ENCODE measurements at regions not wholly inside any gene's neighbourhood (a gene's known extent, or its start where the extent isn't known, plus 50 kb on each side); places are given as distances from the start of the nearest gene placed in this dataset.

DNA sequence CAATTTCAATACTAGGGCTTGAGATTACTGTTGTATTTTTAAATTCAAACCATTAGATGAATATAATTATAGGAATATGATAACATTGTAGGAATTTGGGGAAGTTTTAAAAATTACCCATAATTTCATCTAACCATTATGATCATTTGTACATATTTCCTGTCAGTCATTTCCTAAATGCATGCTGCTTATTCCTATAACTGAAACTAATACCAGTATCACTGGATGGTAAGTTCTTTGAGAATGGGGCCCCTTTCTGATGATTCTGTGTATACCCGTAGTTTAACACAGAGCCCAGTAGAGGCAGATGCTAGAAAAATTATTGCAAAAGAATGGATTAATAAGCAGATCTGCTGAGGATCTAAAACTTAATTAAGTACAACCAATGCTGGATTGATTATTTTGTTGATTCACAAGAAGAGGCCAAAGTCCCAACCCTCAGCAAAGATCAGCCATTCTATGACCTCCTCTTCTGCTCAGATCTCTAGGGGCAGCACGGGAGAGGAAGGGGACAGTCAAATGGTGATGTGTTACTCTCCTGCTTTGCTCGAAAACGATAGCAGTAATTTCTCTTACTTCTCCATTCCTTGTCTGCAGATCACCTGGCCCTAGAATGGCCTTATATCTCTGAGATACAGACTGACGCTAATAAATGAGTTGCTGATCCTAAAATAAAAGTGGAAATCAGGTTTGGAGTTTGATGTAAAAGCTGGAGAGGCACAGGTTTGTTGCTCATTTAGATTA, 69.5 kb upstream of the PELI1 start:
- Histone ChIP-seq H3K27ac (ENCODE audit: low read depth, low read length) (peak overlapping the region; percentile 51), H3K9me3 (ENCODE audit: control insufficient read depth in 1 of 2, low read length in 2 of 2) (no peaks in the 10 kb centered on the region), H3K4me3 (ENCODE audit: low read length in 2 of 2) (peak overlapping the region; percentile 21 to 28), H3K36me3 (ENCODE audit: insufficient read depth, low read length) (no peaks in the 10 kb centered on the region), H3K4me1 (ENCODE audit: insufficient read depth, low read length) (peaks cover 43% of the 10 kb centered on the region), H3K27me3 (ENCODE audit: insufficient read depth, low read length) (no peaks in the 10 kb centered on the region)
- H3K9me3 Mint-ChIP-seq, result peaks cover 0 to 2% (median 0%) of the 10 kb centered on the region in 8 donors
- POLR2A ChIA-PET (ENCODE audit: partially characterized antibody), result interaction anchor here (1.3 to 4.0 kb wide), 7 partner anchors 10 to 114 kb away, joined by 4 to 36 read pairs (median 8); partner anchors contain the start of gene PELI1
- no peaks in the 10 kb centered on the region for H3K27me3 Mint-ChIP-seq
- H3K27ac Mint-ChIP-seq, result peak overlapping the region; percentile 87 to 94 (median 92)
- CTCF ChIA-PET (ENCODE audit: partially characterized antibody), result interaction anchor here (0.6 to 2.8 kb wide), 7 partner anchors 10 to 1508 kb away, joined by 3 to 15 read pairs (median 4); partner anchors contain the start of gene EHBP1
- H3K4me3 Mint-ChIP-seq, result peak overlapping the region; percentile 58 to 89 (median 76)
- intact Hi-C loops (cut with micrococcal nuclease), result loop anchor here (1.0 to 5.0 kb wide), 5 partner anchors 9 to 371 kb away; partner anchors contain the start of genes PELI1 and UGP2
- H3K36me3 Mint-ChIP-seq, result no peaks in the 10 kb centered on the region
- DNase-seq, result no peak
- peaks cover 32 to 54% (median 43%) of the 10 kb centered on the region in 4 donors for H3K4me1 Mint-ChIP-seq

DNA sequence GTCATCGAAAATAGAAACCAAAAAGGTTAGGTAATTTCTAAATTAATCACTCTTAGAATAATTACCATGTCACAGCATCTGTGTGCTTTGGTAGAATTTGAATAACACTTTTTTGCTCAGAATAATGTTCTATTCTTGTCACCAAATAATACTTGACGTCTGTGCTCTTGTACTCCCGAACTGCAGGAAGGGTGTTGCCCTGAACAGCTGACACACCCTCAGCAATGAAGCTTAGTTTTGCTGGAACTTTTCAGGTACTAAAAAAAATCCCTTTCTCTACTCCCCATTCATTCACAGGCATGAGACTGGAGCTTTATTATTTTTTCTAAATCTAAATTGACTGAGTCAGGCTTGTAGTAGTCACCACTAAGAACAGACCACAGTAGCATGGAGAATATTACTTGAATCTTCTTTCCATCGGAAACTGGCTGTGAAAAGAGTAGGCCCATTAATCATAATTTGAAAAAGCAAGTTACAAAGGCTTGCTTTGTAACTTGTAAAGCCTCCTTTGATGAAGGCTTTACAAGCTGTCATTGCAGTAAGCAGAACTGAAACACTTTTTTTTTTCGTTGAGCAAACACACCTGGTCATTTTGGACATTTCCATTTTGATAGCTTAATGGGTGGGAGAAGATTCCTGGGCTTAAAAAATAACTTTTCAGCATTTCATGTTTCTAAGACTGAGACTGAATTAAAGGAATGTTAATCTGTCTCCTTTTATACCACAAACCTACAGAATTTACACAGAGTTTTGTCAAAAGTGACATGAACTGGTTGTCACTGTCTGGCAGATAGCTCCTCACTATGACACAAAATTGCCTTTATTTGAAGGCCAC, 70.3 kb upstream of the PELI1 start:
- no peaks in the 10 kb centered on the region for H3K9me3 ChIP-seq (ENCODE audit: control insufficient read depth in 1 of 2, low read length in 2 of 2)
- intact Hi-C loops (cut with micrococcal nuclease), result loop anchor here (1.0 to 5.0 kb wide), 4 partner anchors 14 to 372 kb away; partner anchors contain the start of genes PELI1 and UGP2
- CTCF ChIA-PET (ENCODE audit: partially characterized antibody), result interaction anchor here (0.6 to 2.8 kb wide), 9 partner anchors 9 to 1509 kb away, joined by 3 to 15 read pairs (median 4); partner anchors contain the start of gene EHBP1
- no peaks in the 10 kb centered on the region for H3K36me3 ChIP-seq (ENCODE audit: insufficient read depth, low read length)
- Mint-ChIP-seq H3K27ac (peak overlapping the region; percentile 87 to 94 (median 92)), H3K4me1 (peaks cover 29 to 46% (median 42%) of the 10 kb centered on the region in 4 donors), H3K27me3 (no peaks in the 10 kb centered on the region), H3K4me3 (peak overlapping the region; percentile 58 to 89 (median 76)), H3K9me3 (peaks cover 0 to 2% (median 0%) of the 10 kb centered on the region in 8 donors), H3K36me3 (no peaks in the 10 kb centered on the region)
- H3K27me3 ChIP-seq (ENCODE audit: insufficient read depth, low read length), result no peaks in the 10 kb centered on the region
- peak overlapping the region in 1 of 2 donors; percentile 28 for H3K4me3 ChIP-seq (ENCODE audit: low read length in 2 of 2)
- H3K27ac ChIP-seq (ENCODE audit: low read depth, low read length), result peak overlapping the region; percentile 51
- DNase-seq, result peak; percentile 63 to 76 (median 73)
- POLR2A ChIA-PET (ENCODE audit: partially characterized antibody), result interaction anchor here (0.8 to 4.0 kb wide), 11 partner anchors 10 to 178 kb away, joined by 3 to 36 read pairs (median 4); partner anchors contain the start of gene PELI1
- peaks cover 43% of the 10 kb centered on the region for H3K4me1 ChIP-seq (ENCODE audit: insufficient read depth, low read length)

DNA sequence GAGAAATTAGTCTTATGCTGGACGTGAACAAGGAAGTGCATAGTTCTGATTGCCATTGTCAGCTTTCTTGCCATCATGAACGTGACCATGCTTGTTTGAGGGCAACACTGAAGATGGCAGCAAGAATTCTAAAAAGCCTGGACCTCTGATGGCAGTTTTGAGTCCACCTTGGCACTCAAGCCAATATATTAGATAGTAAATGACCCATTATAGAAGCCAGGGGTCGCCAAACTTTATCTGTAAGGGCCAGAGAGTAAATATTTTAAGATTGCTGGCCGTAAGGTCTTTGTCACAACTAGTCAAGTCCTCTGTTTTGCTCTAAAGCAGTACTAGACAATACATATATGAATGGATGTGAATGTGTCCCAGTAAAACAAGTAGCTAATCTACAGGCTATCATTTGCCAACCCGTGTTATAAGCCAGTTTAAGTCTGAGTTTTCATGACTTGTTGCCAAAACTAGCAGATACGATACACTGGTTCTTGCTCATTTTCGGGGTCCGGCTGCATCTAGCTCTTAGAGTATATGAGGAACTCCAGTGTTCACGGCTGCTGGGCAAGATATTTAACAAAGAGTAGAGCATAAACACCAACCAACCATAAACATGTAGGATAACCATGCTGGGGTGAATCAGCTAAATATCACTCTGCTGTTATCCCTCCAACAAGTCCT, 73.1 kb upstream of the PELI1 start:
- peaks cover 36% of the 10 kb centered on the region for H3K4me1 ChIP-seq (ENCODE audit: insufficient read depth, low read length)
- H3K4me3 Mint-ChIP-seq, result no peak overlapping the region
- no peaks in the 10 kb centered on the region for H3K27me3 Mint-ChIP-seq
- intact Hi-C loops (cut with micrococcal nuclease), result no loop called here
- H3K36me3 ChIP-seq (ENCODE audit: insufficient read depth, low read length), result no peaks in the 10 kb centered on the region
- H3K27ac ChIP-seq (ENCODE audit: low read depth, low read length), result no peak overlapping the region
- no peak for DNase-seq
- peak overlapping the region in 4 of 7 donors; percentile 4 to 57 (median 35) for H3K27ac Mint-ChIP-seq
- H3K4me1 Mint-ChIP-seq, result peaks cover 24 to 36% (median 34%) of the 10 kb centered on the region in 4 donors
- H3K27me3 ChIP-seq (ENCODE audit: insufficient read depth, low read length), result no peaks in the 10 kb centered on the region
- H3K9me3 Mint-ChIP-seq, result no peaks in the 10 kb centered on the region
- H3K4me3 ChIP-seq (ENCODE audit: low read length in 2 of 2), result no peak overlapping the region
- H3K36me3 Mint-ChIP-seq, result no peaks in the 10 kb centered on the region
- POLR2A ChIA-PET (ENCODE audit: partially characterized antibody), result interaction anchor here (1.3 to 4.0 kb wide), 2 partner anchors 13 to 17 kb away, joined by 3 to 36 read pairs; no protein-coding TSS in a partner anchor
- CTCF ChIA-PET (ENCODE audit: partially characterized antibody), result no interaction called here
- no peaks in the 10 kb centered on the region for H3K9me3 ChIP-seq (ENCODE audit: control insufficient read depth in 1 of 2, low read length in 2 of 2)

DNA sequence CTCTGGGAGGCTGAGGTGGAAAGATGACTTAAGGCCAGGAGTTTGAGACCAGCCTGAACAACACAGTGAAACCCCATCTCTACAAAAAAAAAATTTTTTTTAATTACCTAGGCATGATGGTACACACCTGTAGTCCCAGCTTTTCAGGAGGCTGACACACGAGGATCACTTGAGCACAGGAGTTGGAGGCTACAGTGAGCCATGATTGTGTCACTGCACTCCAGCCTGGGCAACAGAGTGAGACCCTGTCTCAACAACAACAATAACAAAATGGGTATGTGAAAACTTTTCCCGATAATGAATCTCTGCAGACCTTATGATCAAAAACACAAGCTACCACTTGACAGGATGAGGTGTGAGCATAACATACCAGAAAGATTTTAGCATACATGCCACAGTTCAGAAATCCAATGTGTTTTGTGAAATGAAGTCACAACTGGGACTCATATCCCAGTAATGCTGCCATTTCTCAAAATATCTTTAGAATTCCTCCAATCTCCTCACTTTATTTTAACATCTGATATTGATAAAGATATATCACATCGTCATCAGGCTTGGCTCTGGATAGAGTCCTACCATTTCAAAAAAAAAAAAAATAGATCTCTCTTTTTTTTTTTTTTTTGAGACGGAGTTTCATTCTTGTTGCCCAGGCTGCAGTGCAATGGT, 74.0 kb upstream of the PELI1 start:
- Mint-ChIP-seq H3K27me3 (no peaks in the 10 kb centered on the region), H3K9me3 (no peaks in the 10 kb centered on the region), H3K4me1 (peaks cover 24 to 35% (median 33%) of the 10 kb centered on the region in 4 donors), H3K27ac (peak overlapping the region in 2 of 7 donors; percentile 2 to 19), H3K36me3 (no peaks in the 10 kb centered on the region), H3K4me3 (no peak overlapping the region)
- POLR2A ChIA-PET (ENCODE audit: partially characterized antibody), result no interaction called here
- Histone ChIP-seq H3K9me3 (ENCODE audit: control insufficient read depth in 1 of 2, low read length in 2 of 2) (no peaks in the 10 kb centered on the region), H3K36me3 (ENCODE audit: insufficient read depth, low read length) (no peaks in the 10 kb centered on the region), H3K4me3 (ENCODE audit: low read length in 2 of 2) (no peak overlapping the region), H3K4me1 (ENCODE audit: insufficient read depth, low read length) (peaks cover 36% of the 10 kb centered on the region), H3K27ac (ENCODE audit: low read depth, low read length) (no peak overlapping the region), H3K27me3 (ENCODE audit: insufficient read depth, low read length) (no peaks in the 10 kb centered on the region)
- no peak for DNase-seq
- intact Hi-C loops (cut with micrococcal nuclease), result no loop called here
- CTCF ChIA-PET (ENCODE audit: partially characterized antibody), result no interaction called here

DNA sequence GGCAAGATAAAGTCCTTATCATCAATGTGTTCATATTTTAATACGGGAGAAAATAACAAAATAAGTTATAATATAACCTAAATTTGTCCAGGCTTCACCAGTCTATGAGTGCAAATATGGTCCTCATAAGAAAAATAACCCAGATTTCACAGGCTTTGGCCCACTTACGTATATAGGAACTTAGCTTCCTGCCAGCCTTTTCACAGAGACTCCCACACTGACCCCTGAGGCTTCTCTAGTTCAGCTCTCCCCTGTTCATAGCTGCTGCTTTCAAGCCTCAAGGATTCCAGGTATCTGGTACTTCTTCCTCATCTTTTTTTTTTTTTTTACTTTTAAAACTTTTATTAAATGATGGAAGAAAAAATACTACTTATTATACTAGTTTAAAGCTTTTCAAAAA, 74.9 kb upstream of the PELI1 start:
- CTCF ChIA-PET (ENCODE audit: partially characterized antibody), result no interaction called here
- H3K27me3 ChIP-seq (ENCODE audit: insufficient read depth, low read length), result no peaks in the 10 kb centered on the region
- Mint-ChIP-seq H3K27me3 (no peaks in the 10 kb centered on the region), H3K4me1 (peaks cover 20 to 33% (median 29%) of the 10 kb centered on the region in 4 donors), H3K4me3 (no peak overlapping the region), H3K9me3 (no peaks in the 10 kb centered on the region), H3K36me3 (no peaks in the 10 kb centered on the region), H3K27ac (no peak overlapping the region)
- DNase-seq, result no peak
- intact Hi-C loops (cut with micrococcal nuclease), result no loop called here
- no peak overlapping the region for H3K4me3 ChIP-seq (ENCODE audit: low read length in 2 of 2)
- POLR2A ChIA-PET (ENCODE audit: partially characterized antibody), result interaction anchor here (0.7 kb wide), 1 partner anchor 9 kb away, joined by 4 read pairs; no protein-coding TSS in a partner anchor
- peaks cover 33% of the 10 kb centered on the region for H3K4me1 ChIP-seq (ENCODE audit: insufficient read depth, low read length)
- no peaks in the 10 kb centered on the region for H3K36me3 ChIP-seq (ENCODE audit: insufficient read depth, low read length)
- no peaks in the 10 kb centered on the region for H3K9me3 ChIP-seq (ENCODE audit: control insufficient read depth in 1 of 2, low read length in 2 of 2)
- no peak overlapping the region for H3K27ac ChIP-seq (ENCODE audit: low read depth, low read length)

DNA sequence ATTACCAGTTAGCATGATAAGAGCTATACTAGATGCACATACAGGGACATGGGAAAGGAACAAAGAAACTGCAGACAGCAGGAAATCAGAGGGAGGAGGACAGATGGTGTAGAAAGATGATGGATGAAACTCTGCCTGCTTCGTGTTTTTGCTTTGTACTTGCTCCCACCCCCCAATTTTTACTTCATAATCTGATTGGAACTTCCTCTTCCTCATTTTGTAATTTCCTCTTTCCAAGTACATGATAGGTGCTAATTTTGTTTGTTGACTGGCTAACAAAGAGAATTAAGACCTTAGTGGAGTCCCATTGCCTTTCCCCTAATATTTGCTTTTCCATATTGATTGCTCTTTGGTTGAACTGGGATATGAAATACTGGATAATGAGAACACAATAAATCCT, 76.0 kb upstream of the PELI1 start:
- Mint-ChIP-seq H3K9me3 (no peaks in the 10 kb centered on the region), H3K36me3 (no peaks in the 10 kb centered on the region), H3K27ac (peak overlapping the region in 3 of 7 donors; percentile 1 to 12 (median 5)), H3K4me1 (peaks cover 11 to 24% (median 19%) of the 10 kb centered on the region in 4 donors), H3K27me3 (no peaks in the 10 kb centered on the region), H3K4me3 (no peak overlapping the region)
- H3K9me3 ChIP-seq (ENCODE audit: control insufficient read depth in 1 of 2, low read length in 2 of 2), result no peaks in the 10 kb centered on the region
- DNase-seq, result no peak
- intact Hi-C loops (cut with micrococcal nuclease), result no loop called here
- ChIA-PET CTCF (ENCODE audit: partially characterized antibody) (no interaction called here), POLR2A (ENCODE audit: partially characterized antibody) (no interaction called here)
- H3K27me3 ChIP-seq (ENCODE audit: insufficient read depth, low read length), result no peaks in the 10 kb centered on the region
- H3K4me3 ChIP-seq (ENCODE audit: low read length in 2 of 2), result no peak overlapping the region
- H3K27ac ChIP-seq (ENCODE audit: low read depth, low read length), result no peak overlapping the region
- peaks cover 22% of the 10 kb centered on the region for H3K4me1 ChIP-seq (ENCODE audit: insufficient read depth, low read length)
- H3K36me3 ChIP-seq (ENCODE audit: insufficient read depth, low read length), result no peaks in the 10 kb centered on the region
